ENCODE measurements at regions not wholly inside any gene's neighbourhood (a gene's known extent, or its start where the extent isn't known, plus 50 kb on each side); places are given as distances from the start of the nearest gene placed in this dataset.

DNA sequence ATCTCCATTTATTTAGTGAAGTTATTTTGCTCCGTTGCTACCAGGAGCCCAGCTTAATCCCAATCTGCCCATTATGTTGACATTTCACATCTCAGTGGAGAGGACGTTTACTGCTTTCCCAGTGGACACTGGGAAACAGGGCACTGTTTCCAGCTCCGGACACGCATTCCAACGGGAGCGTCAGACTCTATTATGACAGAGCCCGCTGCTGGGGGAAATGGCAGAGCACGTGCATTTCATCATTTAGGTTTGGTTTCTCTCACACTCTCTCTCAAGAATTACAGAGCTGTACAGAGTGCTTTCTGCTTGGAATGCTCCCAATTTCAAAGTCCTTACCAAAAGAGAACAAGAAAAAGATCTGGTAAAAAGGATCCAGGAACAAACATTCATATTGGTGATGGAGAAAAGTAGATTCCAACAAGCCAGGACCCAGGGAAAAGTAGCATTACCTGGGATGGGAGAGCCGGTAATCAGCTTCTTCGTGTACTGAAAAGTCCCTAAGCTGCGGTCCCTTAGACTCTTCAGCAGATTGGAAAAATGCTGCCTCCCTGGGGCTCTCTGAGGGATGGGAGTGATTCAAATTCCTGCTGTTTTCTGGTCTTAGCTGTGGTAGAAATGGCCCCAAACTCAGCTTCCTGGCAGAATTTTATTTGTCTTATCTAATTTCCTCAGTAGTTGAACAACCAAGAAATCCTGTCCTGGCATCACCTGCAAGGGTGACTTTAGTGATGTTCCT is 136.0 kb upstream of the THBS1 start:
- H3K4me3 ChIP-seq (ENCODE audit: low read depth, low read length) = no peak overlapping the region
- TF ChIP-seq, protein P1, sequence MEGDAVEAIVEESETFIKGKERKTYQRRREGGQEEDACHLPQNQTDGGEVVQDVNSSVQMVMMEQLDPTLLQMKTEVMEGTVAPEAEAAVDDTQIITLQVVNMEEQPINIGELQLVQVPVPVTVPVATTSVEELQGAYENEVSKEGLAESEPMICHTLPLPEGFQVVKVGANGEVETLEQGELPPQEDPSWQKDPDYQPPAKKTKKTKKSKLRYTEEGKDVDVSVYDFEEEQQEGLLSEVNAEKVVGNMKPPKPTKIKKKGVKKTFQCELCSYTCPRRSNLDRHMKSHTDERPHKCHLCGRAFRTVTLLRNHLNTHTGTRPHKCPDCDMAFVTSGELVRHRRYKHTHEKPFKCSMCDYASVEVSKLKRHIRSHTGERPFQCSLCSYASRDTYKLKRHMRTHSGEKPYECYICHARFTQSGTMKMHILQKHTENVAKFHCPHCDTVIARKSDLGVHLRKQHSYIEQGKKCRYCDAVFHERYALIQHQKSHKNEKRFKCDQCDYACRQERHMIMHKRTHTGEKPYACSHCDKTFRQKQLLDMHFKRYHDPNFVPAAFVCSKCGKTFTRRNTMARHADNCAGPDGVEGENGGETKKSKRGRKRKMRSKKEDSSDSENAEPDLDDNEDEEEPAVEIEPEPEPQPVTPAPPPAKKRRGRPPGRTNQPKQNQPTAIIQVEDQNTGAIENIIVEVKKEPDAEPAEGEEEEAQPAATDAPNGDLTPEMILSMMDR (IDR thresholded peaks at IDR 0.05; ENCODE audit: borderline replicate concordance, insufficient read depth, low read depth, low read length) = no peak

DNA sequence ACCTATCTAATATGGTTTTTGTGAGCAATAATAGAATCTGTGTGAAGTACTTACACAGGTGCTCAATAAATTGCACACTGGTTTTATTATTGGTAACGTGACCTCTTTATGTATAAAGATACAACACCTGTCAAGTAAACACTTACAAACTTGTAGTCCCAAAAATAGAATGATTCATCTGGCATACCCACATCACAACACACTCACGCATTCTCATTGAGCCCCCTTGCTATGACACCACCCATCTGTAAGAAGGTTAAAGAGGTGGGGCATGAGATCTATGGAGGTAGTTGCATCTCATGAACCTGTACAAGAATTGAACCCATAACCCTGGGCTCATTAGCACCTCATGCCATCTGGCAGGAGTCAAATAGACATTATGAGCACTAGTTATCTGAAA is 134.9 kb upstream of the THBS1 start:
- TF ChIP-seq, protein P1 (IDR thresholded peaks at IDR 0.05; ENCODE audit: borderline replicate concordance, insufficient read depth, low read depth, low read length) = no peak
- no peak overlapping the region for H3K4me3 ChIP-seq (ENCODE audit: low read depth, low read length)

- no peak overlapping the region for H3K4me3 ChIP-seq (ENCODE audit: low read depth, low read length)
- TF ChIP-seq, protein P1 (IDR thresholded peaks at IDR 0.05; ENCODE audit: borderline replicate concordance, insufficient read depth, low read depth, low read length) = no peak
Measured at GRCh38 chr15:39447346-39447745, 133.5 kb upstream of the THBS1 start.

GRCh38 chr15:39447881-39448280 is 133.0 kb upstream of the THBS1 start:
- no peak overlapping the region for H3K4me3 ChIP-seq (ENCODE audit: low read depth, low read length)
- TF ChIP-seq, protein P1 (IDR thresholded peaks at IDR 0.05; ENCODE audit: borderline replicate concordance, insufficient read depth, low read depth, low read length) = no peak

GRCh38 chr15:39448409-39448808 is 132.5 kb upstream of the THBS1 start:
- TF ChIP-seq, protein P1 (IDR thresholded peaks at IDR 0.05; ENCODE audit: borderline replicate concordance, insufficient read depth, low read depth, low read length) = no peak

GRCh38 chr15:39451121-39451688 is 129.7 kb upstream of the THBS1 start:
- TF ChIP-seq, protein P1 (IDR thresholded peaks at IDR 0.05; ENCODE audit: borderline replicate concordance, insufficient read depth, low read depth, low read length) = no peak
- H3K4me3 ChIP-seq (ENCODE audit: low read depth, low read length) = no peak overlapping the region

More at GRCh38 chr15:39448409-39448808, 132.5 kb upstream of the THBS1 start:
- no peak overlapping the region for H3K4me3 ChIP-seq (ENCODE audit: low read depth, low read length)

- TF ChIP-seq, protein P1 (IDR thresholded peaks at IDR 0.05; ENCODE audit: borderline replicate concordance, insufficient read depth, low read depth, low read length) = no peak
- H3K4me3 ChIP-seq (ENCODE audit: low read depth, low read length) = no peak overlapping the region
Measured at GRCh38 chr15:39451871-39452270, 129.0 kb upstream of the THBS1 start.

Measured in GM12875 (cell line).